Lower leg skin (tissue), 3 donors: ENCODE measurements at regions not wholly inside any gene's neighbourhood (a gene's known extent, or its start where the extent isn't known, plus 50 kb on each side); places are given as distances from the start of the nearest gene placed in this dataset.

Experiments
- POLR2A ChIP-seq, 2 donors: fragments of 450-650 bp; IDR thresholded peaks; one replicate each; pipeline ENCODE4 v1.6.1; 2016 to 2017; ENCODE audit warnings: antibody characterized with exemption in 2 of 2, mild to moderate bottlenecking in 1 of 2, moderate library complexity in 1 of 2
- TF ChIP-seq, protein P1 (sequence below), 3 donors: fragments of 450-650 bp; IDR thresholded peaks; one replicate each; pipeline ENCODE4 v1.5.1; 2016; ENCODE audit warnings: antibody characterized with exemption in 3 of 3, mild to moderate bottlenecking in 3 of 3, moderate library complexity in 2 of 3

DNA sequence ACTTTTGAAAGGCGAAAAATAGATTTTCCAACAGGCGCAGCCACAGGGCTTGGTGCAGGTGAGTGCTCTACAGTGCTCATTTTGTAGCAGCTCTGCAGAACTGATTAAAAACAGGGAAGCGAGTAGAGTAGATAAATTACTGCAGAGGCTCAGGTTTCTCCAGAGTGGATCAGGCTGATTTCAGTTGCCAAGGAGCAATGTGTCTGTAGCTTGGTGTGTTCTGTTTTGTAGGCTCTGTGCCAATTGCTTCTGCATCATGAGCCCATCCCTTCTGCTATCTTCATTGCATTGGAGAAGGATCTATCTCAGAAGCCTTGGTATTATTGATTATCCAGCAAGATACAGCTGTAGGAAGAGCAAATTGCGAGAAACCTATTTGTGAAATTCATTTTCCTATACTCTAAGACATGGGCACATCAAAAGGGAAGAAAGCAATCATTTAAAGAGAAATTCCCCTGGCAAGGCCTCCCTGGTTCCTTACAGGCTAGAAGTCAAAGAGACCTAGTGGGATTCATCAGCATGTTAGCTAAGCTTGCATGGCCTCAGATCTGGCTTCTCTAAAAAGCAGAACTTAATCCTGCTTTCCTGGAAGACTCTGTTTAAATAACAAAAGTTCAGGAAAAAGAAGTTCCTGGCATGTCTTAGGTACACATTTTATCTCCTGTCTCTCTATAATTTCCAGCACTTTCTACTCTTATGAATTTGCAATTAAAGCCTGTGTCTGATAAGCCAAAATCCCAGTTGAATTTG lies 432.4 kb upstream of the ATP10A start:
- no peak for TF ChIP-seq POLR2A (IDR thresholded peaks at IDR 0.05)
- TF ChIP-seq, protein P1, sequence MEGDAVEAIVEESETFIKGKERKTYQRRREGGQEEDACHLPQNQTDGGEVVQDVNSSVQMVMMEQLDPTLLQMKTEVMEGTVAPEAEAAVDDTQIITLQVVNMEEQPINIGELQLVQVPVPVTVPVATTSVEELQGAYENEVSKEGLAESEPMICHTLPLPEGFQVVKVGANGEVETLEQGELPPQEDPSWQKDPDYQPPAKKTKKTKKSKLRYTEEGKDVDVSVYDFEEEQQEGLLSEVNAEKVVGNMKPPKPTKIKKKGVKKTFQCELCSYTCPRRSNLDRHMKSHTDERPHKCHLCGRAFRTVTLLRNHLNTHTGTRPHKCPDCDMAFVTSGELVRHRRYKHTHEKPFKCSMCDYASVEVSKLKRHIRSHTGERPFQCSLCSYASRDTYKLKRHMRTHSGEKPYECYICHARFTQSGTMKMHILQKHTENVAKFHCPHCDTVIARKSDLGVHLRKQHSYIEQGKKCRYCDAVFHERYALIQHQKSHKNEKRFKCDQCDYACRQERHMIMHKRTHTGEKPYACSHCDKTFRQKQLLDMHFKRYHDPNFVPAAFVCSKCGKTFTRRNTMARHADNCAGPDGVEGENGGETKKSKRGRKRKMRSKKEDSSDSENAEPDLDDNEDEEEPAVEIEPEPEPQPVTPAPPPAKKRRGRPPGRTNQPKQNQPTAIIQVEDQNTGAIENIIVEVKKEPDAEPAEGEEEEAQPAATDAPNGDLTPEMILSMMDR (IDR thresholded peaks at IDR 0.05) = no peak
